GM12873 (cell line): ENCODE measurements at regions not wholly inside any gene's neighbourhood (a gene's known extent, or its start where the extent isn't known, plus 50 kb on each side); places are given as distances from the start of the nearest gene placed in this dataset.
A peak's percentile ranks its signal among the peaks of the same experiment; 100 is the strongest.

ENCODE experiments used
- TF ChIP-seq, protein P1 (sequence below): IDR thresholded peaks from 2 replicates; pipeline ENCODE4 v1.5.1; 2012; ENCODE audit warnings: low read depth, mild to moderate bottlenecking, moderate library complexity, low read length, control low read depth; ENCODE audit not compliant: insufficient read depth; ENCODE audit errors: missing control alignments

DNA sequence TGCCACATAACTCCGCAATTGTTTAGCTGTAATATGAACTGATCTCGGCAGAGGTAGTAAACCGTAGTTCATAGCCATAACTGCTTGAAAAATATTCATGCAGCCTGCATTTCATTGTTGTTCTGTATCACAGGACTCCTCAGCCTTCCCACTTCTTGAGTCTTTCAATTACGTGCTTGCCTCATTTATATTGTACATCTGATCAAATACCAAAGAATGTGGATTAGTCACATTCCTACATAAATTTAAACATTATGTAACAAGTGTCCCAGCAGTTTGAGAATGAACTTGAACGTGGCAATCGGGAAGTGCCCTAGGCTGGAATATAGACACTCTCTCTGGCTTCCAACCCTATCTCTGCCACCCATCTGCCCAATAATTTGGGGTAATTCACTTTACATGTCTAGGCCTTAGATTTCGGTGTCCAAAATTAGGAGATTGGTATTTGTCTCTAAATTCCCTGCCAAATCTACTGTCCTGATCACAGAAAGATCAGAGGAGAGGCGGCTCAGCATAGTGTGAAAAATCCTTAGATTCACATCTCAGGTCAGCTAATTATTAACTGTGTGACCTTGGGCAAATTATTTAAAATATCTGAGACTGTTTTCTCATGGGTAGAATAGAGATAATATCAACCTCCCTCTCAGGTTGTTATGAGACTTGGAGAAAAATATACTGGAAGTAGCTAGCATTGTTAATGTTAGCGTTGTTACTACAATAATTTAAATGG lies 215.1 kb upstream of the RFX3 start:
- TF ChIP-seq, protein P1, sequence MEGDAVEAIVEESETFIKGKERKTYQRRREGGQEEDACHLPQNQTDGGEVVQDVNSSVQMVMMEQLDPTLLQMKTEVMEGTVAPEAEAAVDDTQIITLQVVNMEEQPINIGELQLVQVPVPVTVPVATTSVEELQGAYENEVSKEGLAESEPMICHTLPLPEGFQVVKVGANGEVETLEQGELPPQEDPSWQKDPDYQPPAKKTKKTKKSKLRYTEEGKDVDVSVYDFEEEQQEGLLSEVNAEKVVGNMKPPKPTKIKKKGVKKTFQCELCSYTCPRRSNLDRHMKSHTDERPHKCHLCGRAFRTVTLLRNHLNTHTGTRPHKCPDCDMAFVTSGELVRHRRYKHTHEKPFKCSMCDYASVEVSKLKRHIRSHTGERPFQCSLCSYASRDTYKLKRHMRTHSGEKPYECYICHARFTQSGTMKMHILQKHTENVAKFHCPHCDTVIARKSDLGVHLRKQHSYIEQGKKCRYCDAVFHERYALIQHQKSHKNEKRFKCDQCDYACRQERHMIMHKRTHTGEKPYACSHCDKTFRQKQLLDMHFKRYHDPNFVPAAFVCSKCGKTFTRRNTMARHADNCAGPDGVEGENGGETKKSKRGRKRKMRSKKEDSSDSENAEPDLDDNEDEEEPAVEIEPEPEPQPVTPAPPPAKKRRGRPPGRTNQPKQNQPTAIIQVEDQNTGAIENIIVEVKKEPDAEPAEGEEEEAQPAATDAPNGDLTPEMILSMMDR: no peak

DNA sequence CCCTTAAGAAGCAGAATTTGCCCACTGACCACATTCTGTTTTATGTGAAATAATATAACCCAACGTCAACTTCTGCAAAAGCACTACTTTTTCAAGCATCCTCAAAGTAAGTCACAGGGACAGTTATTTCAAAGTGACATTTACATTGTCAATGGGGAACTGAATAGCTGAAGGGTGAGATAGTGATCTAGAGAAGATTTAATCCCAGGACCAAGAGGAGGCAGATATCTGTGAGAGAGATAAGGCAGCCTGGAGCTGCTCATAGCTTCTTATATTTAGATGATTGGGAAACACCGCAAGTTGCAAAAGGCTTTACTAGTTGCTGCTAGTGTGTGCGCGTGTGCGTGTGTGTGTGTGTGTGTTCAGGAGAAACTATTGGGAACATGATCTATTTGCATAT lies 210.4 kb upstream of the RFX3 start:
- TF ChIP-seq, protein P1: no peak

DNA sequence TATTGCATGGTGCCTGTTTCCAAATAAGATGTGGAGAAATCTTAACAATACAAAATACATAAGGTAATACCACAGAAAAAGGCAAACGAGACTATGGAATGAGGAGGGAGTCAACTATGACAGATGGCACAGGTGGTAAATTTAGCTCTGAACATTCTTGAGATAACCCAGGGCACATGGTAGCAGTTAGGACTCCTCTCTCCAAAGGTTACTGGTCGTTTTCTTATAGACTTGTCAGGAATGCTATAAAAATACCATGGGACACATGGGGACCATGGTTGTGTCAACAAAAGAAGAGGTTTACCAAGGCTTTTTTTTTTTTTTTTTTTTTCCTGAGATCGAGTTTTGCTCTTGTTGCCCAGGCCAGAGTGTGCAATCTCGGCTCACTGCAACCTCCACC lies 209.4 kb upstream of the RFX3 start:
- TF ChIP-seq, protein P1: no peak

DNA sequence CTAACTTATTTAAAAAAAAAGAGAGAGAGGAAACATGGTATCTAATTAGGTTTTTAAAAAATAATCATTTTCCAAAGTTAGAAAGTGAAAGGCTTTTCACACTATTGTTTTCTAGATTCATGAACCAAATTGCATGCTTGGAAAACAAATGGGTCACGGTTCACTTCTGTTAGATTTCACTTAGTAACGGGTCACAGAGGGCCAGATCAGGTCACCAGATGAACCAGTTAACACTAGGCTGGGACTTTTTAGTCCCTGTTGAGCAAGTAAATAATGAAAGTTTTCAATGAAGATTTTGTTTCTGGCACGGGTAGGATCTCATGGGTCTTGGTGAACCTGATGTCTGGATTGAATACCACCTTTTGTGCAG lies 207.2 kb upstream of the RFX3 start:
- TF ChIP-seq, protein P1: no peak

DNA sequence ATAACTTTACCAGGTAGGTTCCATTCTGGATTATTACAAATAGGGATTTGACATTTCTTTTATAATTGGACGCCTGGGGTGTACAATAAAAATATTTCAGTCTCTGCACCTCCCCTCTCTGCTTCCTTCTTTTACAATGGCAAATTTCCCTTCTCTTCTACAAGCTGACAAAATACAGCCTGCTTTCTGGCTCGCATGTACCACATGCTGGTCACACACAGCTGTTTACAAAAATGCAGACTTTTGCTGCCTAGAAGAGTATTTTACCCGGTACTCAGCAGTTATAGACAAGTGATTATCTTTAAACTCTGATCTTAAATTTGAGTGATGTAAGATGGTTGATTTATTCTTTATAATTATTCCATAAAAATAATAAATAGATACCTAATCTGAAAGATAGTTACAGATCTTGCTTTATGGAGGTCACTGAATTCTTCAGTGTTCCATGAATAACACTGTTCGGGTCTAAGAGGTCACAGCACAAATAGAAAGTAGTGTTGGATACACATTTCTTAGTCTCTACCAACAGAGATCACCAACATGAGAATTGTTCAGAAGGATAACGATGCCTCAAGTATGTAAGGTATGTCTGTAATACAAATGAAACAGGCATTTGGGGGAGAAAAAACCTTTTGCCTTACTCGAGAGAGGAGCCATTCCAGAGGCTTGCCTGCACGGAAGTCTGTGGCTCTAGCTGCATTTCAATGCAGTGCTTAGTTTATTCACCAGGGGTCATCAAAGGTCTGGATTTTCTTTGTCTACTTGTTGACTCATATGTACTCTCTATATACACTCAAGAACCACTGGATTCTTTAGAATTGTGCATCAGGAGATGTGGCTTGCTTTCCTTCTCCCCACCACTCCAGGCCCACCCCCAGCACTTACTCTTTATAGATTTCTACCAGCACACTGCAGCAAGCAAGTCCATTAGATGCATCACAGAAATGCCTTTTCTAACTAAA lies 206.6 kb upstream of the RFX3 start:
- TF ChIP-seq, protein P1: peak; percentile 75

DNA sequence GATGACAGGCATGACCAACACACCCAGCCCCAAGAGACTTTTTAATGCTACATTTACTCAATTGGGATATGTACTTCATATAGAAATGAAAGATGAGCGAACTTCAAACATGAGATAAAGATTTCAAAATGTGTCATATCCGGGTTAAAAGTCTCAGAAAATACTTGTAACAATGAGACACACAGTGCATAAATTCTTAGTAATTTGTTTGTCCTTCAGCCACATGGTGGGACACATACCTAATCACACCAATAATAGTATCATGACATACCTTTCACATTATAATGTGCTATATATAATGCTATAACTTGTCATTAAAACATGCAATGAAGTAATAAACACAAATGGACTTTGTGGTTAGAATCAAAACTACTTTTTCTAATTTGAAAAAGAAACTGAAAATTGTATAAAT lies 204.7 kb upstream of the RFX3 start:
- TF ChIP-seq, protein P1: no peak

DNA sequence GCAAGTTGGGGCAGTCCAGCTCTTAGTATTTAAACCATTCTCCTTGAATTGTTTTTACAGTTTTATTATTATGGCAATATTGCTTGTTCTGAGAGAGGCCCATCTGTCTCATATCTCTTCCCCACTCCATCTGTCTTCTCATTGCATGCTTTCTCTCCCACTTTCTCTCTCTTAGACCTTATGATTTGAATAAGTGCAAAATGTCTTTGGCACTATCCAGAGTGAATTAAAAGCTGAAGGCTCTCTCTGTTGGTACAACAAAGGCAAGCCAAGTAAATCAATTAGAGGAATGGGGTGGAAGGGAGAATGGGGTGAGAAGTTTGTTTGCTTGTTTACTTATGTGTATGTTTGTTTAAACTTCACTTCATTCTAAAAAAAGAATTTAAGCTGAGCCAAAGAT lies 195.3 kb upstream of the RFX3 start:
- TF ChIP-seq, protein P1: no peak
